H9 (cell line): ENCODE measurements at regions not wholly inside any gene's neighbourhood (a gene's known extent, or its start where the extent isn't known, plus 50 kb on each side); places are given as distances from the start of the nearest gene placed in this dataset.

ENCODE experiments used
- DNase-seq: peaks from one replicate; pipeline ENCODE4 v3.0.0-alpha.2; 2017
- H2AFZ ChIP-seq: one replicate; pipeline ENCODE4 v1.6.1; 2013; ENCODE audit warnings: mild to moderate bottlenecking, low read length, control low read depth, moderate library complexity
- H2AK5ac ChIP-seq: 2 replicates; pipeline ENCODE4 v1.6.1; 2013; ENCODE audit warnings: low read length, control low read depth, mixed read lengths; ENCODE audit not compliant: insufficient read length
- H2BK120ac ChIP-seq: one replicate; pipeline ENCODE4 v1.6.1; 2013; ENCODE audit warnings: low read depth, mild to moderate bottlenecking, low read length, control low read depth, inconsistent platforms; ENCODE audit not compliant: poor library complexity, severe bottlenecking
- H2BK12ac ChIP-seq: 2 replicates; pipeline ENCODE4 v1.6.1; 2013; ENCODE audit warnings: low read length, control low read depth, mixed read lengths, low read depth; ENCODE audit not compliant: insufficient read length
- H2BK15ac ChIP-seq: 2 replicates; pipeline ENCODE4 v1.6.1; 2013; ENCODE audit warnings: low read depth, low read length, control low read depth
- H2BK20ac ChIP-seq: one replicate; pipeline ENCODE4 v1.6.1; 2013; ENCODE audit warnings: low read depth, mild to moderate bottlenecking, low read length, control low read depth, inconsistent platforms; ENCODE audit not compliant: poor library complexity, severe bottlenecking
- H2BK5ac ChIP-seq: 2 replicates; pipeline ENCODE4 v1.6.1; 2013; ENCODE audit warnings: low read length, control low read depth, mixed read lengths; ENCODE audit not compliant: insufficient read length
- H3K14ac ChIP-seq: 2 replicates; pipeline ENCODE4 v1.6.1; 2013; ENCODE audit warnings: low read length, control low read depth; ENCODE audit not compliant: insufficient read depth
- H3K18ac ChIP-seq: 2 replicates; pipeline ENCODE4 v1.6.1; 2013; ENCODE audit warnings: low read depth, mild to moderate bottlenecking, mixed read lengths, low read length, control low read depth; ENCODE audit not compliant: insufficient read length
- H3K23ac ChIP-seq: 2 replicates; pipeline ENCODE4 v1.6.1; 2013; ENCODE audit warnings: low read length, control low read depth, mixed read lengths, low read depth; ENCODE audit not compliant: insufficient read length
- H3K23me2 ChIP-seq: 2 replicates; pipeline ENCODE4 v1.6.1; 2013; ENCODE audit warnings: low read depth, mild to moderate bottlenecking, mixed read lengths, low read length, control low read depth; ENCODE audit not compliant: insufficient read length, poor library complexity, severe bottlenecking
- H3K27ac ChIP-seq: 2 replicates; pipeline ENCODE4 v1.5.1; 2013; ENCODE audit warnings: low read length, control low read depth, mixed read lengths, low read depth; ENCODE audit not compliant: insufficient read length
- H3K27me3 ChIP-seq: 2 replicates; pipeline ENCODE4 v1.6.1; 2013; ENCODE audit warnings: low read length, control low read depth, inconsistent platforms; ENCODE audit not compliant: insufficient read depth
- H3K4ac ChIP-seq: 2 replicates; pipeline ENCODE4 v1.6.1; 2013; ENCODE audit warnings: low read depth, mild to moderate bottlenecking, control low read depth, inconsistent platforms, low read length, moderate library complexity
- H3K4me1 ChIP-seq: 2 replicates; pipeline ENCODE4 v1.6.1; 2013; ENCODE audit warnings: low read length, control low read depth, inconsistent platforms; ENCODE audit not compliant: insufficient read depth
- H3K4me2 ChIP-seq: 2 replicates; pipeline ENCODE4 v1.6.1; 2013; ENCODE audit warnings: low read length, control low read depth, mixed read lengths; ENCODE audit not compliant: insufficient read length, insufficient read depth
- H3K56ac ChIP-seq: 2 replicates; pipeline ENCODE4 v1.6.1; 2013; ENCODE audit warnings: low read depth, mild to moderate bottlenecking, mixed read lengths, low read length, control low read depth; ENCODE audit not compliant: insufficient read length
- H3K79me1 ChIP-seq: 2 replicates; pipeline ENCODE4 v1.6.1; 2013; ENCODE audit warnings: low read depth, mild to moderate bottlenecking, moderate library complexity, low read length, control low read depth, inconsistent platforms; ENCODE audit not compliant: insufficient read depth, poor library complexity, severe bottlenecking
- H3K79me2 ChIP-seq: 2 replicates; pipeline ENCODE4 v1.6.1; 2013; ENCODE audit warnings: low read length, control low read depth, inconsistent platforms; ENCODE audit not compliant: insufficient read depth
- H3K9ac ChIP-seq: 2 replicates; pipeline ENCODE4 v1.6.1; 2013; ENCODE audit warnings: low read length, control low read depth, mixed read lengths; ENCODE audit not compliant: insufficient read length; ENCODE audit errors: extremely low read depth
- H3K9me3 ChIP-seq: one replicate; pipeline ENCODE4 v1.6.1; 2013; ENCODE audit warnings: low read depth, low read length, inconsistent platforms; ENCODE audit not compliant: control insufficient read depth
- H3T11ph ChIP-seq: one replicate; pipeline ENCODE4 v1.6.1; 2013; ENCODE audit warnings: mild to moderate bottlenecking, low read length, control low read depth, inconsistent platforms
- H4K20me1 ChIP-seq: one replicate; pipeline ENCODE4 v1.6.1; 2013; ENCODE audit not compliant: control insufficient read depth, insufficient read length, insufficient read depth
- H4K5ac ChIP-seq: 2 replicates; pipeline ENCODE4 v1.6.1; 2013; ENCODE audit warnings: low read depth, mild to moderate bottlenecking, mixed read lengths, low read length, control low read depth; ENCODE audit not compliant: insufficient read length
- H4K8ac ChIP-seq: replicated peaks from 2 replicates; pipeline ENCODE4 v1.6.1; 2013; ENCODE audit warnings: low read length, control low read depth, mixed read lengths, low read depth; ENCODE audit not compliant: insufficient read length
- H4K91ac ChIP-seq: 2 replicates; pipeline ENCODE4 v1.6.1; 2013; ENCODE audit warnings: low read depth, mild to moderate bottlenecking, moderate library complexity, mixed read lengths, low read length, control low read depth; ENCODE audit not compliant: insufficient read length
- H3K27ac Mint-ChIP-seq, 3 experiments: 2 replicates in 2 of 3; 3 replicates in 1 of 3; pipeline ENCODE4 v1.8.0; 2020 to 2021; ENCODE audit warnings: mixed read lengths in 3 of 3, mild to moderate bottlenecking in 1 of 3, moderate library complexity in 1 of 3
- H3K27me3 Mint-ChIP-seq: 2 replicates; pipeline ENCODE4 v1.8.0; 2021; ENCODE audit warnings: low read depth, mild to moderate bottlenecking, moderate library complexity, mixed read lengths
- H3K36me3 Mint-ChIP-seq, 3 experiments: 2 replicates in 2 of 3; 3 replicates in 1 of 3; pipeline ENCODE4 v1.8.0; 2020 to 2021; ENCODE audit warnings: low read depth in 3 of 3, mixed read lengths in 3 of 3; ENCODE audit not compliant: insufficient read depth in 1 of 3
- H3K4me1 Mint-ChIP-seq, 2 experiments: 2 replicates each; pipeline ENCODE4 v1.8.0; 2020; ENCODE audit warnings: mixed read lengths in 2 of 2
- H3K4me3 Mint-ChIP-seq, 2 experiments: 2 replicates in 1 of 2; 3 replicates in 1 of 2; pipeline ENCODE4 v1.8.0; 2020 to 2021; ENCODE audit warnings: mild to moderate bottlenecking in 2 of 2, mixed read lengths in 2 of 2, moderate library complexity in 1 of 2
- H3K9me3 Mint-ChIP-seq, 2 experiments: 2 replicates in 1 of 2; 3 replicates in 1 of 2; pipeline ENCODE4 v1.8.0; 2020; ENCODE audit warnings: mild to moderate bottlenecking in 2 of 2, mixed read lengths in 2 of 2, moderate library complexity in 1 of 2
- WGBS: extraction: QIAGEN DNeasy Blood & Tissue Kit; methylation state at CpG from one replicate; pipeline ENCODE4 v1.1.7; 2013; ENCODE audit warnings: missing lambda C conversion rate, low lambda C conversion rate, mixed read lengths; ENCODE audit not compliant: insufficient read length; ENCODE audit errors: extremely low coverage; 5-methylcytosine and 5-hydroxymethylcytosine counted together
- TF ChIP-seq, protein P1 (sequence below): fragments of 200-600 bp; sonication (generic); conservative IDR thresholded peaks from 3 replicates; pipeline ENCODE4 v1.8.0; 2021; ENCODE audit warnings: antibody characterized with exemption, mild to moderate bottlenecking

DNA sequence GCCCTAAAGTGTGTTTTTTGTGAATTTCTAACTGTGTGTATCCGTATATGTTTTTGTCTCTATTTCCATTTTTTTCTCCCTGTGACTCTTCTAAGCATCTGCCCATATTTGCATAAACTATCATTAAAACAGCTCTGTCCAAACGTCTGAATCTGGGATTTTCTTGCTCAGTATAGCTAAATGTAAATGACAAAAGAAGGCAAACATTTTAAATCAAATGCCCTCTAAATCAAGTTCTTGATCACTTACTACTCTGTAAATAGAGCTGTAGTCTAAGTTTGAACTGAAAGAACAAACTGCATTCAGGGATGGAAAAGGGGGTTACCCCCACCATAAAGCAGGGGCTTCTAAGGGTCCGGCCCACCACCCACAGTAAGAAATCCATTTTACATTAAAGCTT, 432.0 kb upstream of the FAM241A start:
- H2BK12ac ChIP-seq, result no peak overlapping the region
- no peaks in the 10 kb centered on the region for H3K9me3 Mint-ChIP-seq
- TF ChIP-seq, protein P1, sequence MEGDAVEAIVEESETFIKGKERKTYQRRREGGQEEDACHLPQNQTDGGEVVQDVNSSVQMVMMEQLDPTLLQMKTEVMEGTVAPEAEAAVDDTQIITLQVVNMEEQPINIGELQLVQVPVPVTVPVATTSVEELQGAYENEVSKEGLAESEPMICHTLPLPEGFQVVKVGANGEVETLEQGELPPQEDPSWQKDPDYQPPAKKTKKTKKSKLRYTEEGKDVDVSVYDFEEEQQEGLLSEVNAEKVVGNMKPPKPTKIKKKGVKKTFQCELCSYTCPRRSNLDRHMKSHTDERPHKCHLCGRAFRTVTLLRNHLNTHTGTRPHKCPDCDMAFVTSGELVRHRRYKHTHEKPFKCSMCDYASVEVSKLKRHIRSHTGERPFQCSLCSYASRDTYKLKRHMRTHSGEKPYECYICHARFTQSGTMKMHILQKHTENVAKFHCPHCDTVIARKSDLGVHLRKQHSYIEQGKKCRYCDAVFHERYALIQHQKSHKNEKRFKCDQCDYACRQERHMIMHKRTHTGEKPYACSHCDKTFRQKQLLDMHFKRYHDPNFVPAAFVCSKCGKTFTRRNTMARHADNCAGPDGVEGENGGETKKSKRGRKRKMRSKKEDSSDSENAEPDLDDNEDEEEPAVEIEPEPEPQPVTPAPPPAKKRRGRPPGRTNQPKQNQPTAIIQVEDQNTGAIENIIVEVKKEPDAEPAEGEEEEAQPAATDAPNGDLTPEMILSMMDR, result no peak
- no peak overlapping the region for H3K23ac ChIP-seq
- no peak overlapping the region for H2BK5ac ChIP-seq
- H3T11ph ChIP-seq, result no peak overlapping the region
- no peak overlapping the region for H3K4me3 Mint-ChIP-seq
- no peak for DNase-seq
- no peak overlapping the region for H2BK20ac ChIP-seq
- H2AK5ac ChIP-seq, result no peak overlapping the region
- WGBS, result no CpG with 5 or more reads among the region's 3 CpGs
- H4K20me1 ChIP-seq, result no peaks in the 10 kb centered on the region
- no peaks in the 10 kb centered on the region for H3K9me3 ChIP-seq
- no peaks in the 10 kb centered on the region for H3K36me3 Mint-ChIP-seq
- H3K56ac ChIP-seq, result no peak overlapping the region
- no peak overlapping the region for H2BK120ac ChIP-seq
- no peak overlapping the region for H4K91ac ChIP-seq
- no peaks in the 10 kb centered on the region for H3K79me1 ChIP-seq
- no peak overlapping the region for H2AFZ ChIP-seq
- H2BK15ac ChIP-seq, result no peak overlapping the region
- no peaks in the 10 kb centered on the region for H3K4me1 ChIP-seq
- no peak overlapping the region for H3K4ac ChIP-seq
- H3K27ac Mint-ChIP-seq, result no peak overlapping the region
- H3K14ac ChIP-seq, result no peak overlapping the region
- H3K27ac ChIP-seq, result no peak overlapping the region
- no peaks in the 10 kb centered on the region; a peak in 1 of 4 replicates for H3K4me1 Mint-ChIP-seq
- H3K27me3 ChIP-seq, result no peaks in the 10 kb centered on the region
- H3K4me2 ChIP-seq, result no peak overlapping the region
- no peaks in the 10 kb centered on the region for H3K27me3 Mint-ChIP-seq
- H3K79me2 ChIP-seq, result no peaks in the 10 kb centered on the region
- H3K23me2 ChIP-seq, result no peaks in the 10 kb centered on the region
- H4K5ac ChIP-seq, result no peak overlapping the region
- no peak overlapping the region for H4K8ac ChIP-seq
- H3K18ac ChIP-seq, result no peak overlapping the region
- H3K9ac ChIP-seq, result no peak overlapping the region
